Sigmoid colon (tissue), 4 donors: ENCODE measurements at regions not wholly inside any gene's neighbourhood (a gene's known extent, or its start where the extent isn't known, plus 50 kb on each side); places are given as distances from the start of the nearest gene placed in this dataset.

Experiments used
- CTCF ChIP-seq, 4 experiments: fragments of 450-650 bp in 3 of 4; fragments of 200-600 bp in 1 of 4; IDR thresholded peaks; one replicate each; pipeline ENCODE4 v1.5.1; 2016 to 2019; ENCODE audit warnings: antibody characterized with exemption in 4 of 4, mild to moderate bottlenecking in 3 of 4, moderate library complexity in 2 of 4
- POLR2A ChIP-seq, 2 donors: fragments of 450-650 bp; IDR thresholded peaks; one replicate each; pipeline ENCODE4 v1.6.1; 2016; ENCODE audit warnings: antibody characterized with exemption in 2 of 2, mild to moderate bottlenecking in 2 of 2, moderate library complexity in 2 of 2
- POLR2AphosphoS5 ChIP-seq, 4 donors: sonication (generic); formaldehyde crosslinking; IDR thresholded peaks; one replicate each; pipeline ENCODE4 v1.6.1; 2017; ENCODE audit warnings: antibody characterized with exemption in 4 of 4

GRCh38 chr17:14688134-14688533 lies 387.3 kb downstream of the HS3ST3B1 start:
- TF ChIP-seq CTCF (IDR thresholded peaks at IDR 0.05) (no peak), POLR2A (IDR thresholded peaks at IDR 0.05) (no peak), POLR2AphosphoS5 (IDR thresholded peaks at IDR 0.05) (no peak)
